ENCODE measurements at regions not wholly inside any gene's neighbourhood (a gene's known extent, or its start where the extent isn't known, plus 50 kb on each side); places are given as distances from the start of the nearest gene placed in this dataset.
"Not testable (repeated sequence)": the region's sequence is repeated elsewhere in the genome, so short reads cannot be mapped to it uniquely, and the experiment has no call there.

DNA sequence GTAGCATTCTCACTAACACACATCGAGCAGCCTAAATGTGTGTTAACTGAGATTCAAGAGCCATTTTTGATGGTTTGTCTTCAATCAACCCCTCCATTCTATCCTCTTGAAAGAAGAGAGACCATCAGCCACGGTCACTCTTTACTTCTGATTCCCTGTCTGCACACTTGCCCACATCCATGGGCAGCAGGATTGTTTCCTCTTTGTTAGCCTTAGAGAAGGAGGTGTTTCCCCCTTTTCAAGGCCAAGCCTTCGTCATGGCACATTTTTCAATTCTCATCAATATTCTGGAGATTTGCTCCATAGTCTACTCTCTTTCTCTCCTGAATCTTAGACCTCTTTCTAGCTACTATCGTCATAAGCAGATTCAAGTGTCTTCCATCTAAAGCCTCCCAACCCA, 522.4 kb upstream of the NAALADL2 start:
- no peak for DNase-seq (ENCODE audit: low read depth in 2 of 2)

DNA sequence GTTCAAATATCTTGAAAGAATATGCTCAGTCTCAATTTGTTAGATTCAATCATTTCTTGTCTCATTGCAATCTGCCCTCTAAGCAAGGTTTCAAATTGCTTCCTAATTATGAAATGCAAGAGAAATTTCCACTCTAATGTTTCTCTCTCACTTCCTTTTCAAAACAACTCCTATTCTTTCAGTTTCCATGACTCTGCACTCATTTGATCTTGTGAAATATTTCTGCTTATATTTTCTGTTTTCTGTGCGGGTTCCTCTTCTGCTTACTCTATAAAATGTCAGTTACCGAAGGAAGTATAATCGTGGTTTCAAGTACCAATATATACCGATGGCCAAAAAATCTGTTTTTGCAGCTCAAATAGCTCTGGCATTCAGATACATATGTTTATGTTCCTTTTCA, 521.9 kb upstream of the NAALADL2 start:
- no peak for DNase-seq (ENCODE audit: low read depth in 2 of 2)

DNA sequence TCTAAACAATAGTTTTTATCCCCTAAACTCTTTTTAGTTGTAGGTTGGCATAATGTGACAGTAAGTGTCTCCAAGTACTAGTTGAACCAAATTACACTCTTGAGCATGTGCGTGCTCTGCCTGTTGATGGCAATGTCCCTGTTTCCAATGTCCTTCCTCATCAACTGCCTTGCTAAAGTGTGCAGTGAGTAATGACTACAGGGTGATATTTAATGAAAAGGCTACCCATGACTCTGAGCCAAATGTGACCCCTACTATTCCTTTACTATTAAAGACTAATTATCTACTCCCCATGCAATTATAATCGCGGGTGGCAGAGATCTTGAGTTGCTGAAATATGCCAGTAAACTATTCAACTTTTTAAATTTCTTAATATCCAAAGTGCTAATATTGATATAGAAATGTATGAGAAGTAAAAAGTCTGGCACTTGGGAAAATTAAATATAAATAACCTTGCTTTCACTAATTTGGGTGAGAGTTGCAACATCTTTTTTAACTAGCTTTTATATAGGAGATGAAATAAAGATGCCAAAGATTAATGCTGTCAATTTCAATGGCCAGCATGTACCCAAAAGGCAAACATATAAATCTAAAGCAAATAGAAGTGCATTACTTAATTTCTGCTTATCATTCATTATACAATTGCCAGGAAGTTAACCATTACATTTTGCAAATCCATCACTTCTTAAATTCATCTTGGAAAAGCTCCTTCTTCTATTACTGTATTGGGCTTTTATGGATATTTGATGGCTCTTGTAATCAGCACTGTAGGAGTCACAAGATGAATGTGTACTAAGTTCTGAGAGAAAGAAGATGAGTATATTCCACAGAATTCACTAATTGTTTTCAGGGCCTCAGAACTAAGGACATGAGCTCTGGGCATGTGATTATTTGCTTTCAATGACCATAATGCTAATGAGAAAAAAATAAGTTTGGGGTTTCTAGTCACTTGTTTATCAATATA, 518.2 kb upstream of the NAALADL2 start:
- no peak for DNase-seq (ENCODE audit: low read depth in 2 of 2)

DNA sequence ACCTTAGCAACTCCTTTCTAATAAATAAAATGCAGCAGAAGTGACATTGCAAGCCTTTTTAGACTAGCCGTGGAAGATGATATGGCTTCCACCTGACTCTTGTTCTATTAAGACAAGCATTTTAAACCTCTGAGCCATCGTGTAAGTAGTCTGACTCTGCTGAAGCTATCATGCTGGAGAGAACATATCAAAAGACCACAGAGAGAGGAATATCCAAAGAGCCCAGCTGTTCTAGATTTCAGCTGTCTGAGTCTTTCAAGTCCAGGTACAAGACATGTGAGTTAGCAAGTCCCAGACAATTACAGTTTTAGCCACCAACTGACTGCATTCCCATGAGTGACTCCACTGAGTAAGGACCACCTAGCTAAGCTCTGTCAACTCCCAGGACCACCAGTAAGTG, 517.0 kb upstream of the NAALADL2 start:
- DNase-seq (ENCODE audit: low read depth in 2 of 2): no peak

DNA sequence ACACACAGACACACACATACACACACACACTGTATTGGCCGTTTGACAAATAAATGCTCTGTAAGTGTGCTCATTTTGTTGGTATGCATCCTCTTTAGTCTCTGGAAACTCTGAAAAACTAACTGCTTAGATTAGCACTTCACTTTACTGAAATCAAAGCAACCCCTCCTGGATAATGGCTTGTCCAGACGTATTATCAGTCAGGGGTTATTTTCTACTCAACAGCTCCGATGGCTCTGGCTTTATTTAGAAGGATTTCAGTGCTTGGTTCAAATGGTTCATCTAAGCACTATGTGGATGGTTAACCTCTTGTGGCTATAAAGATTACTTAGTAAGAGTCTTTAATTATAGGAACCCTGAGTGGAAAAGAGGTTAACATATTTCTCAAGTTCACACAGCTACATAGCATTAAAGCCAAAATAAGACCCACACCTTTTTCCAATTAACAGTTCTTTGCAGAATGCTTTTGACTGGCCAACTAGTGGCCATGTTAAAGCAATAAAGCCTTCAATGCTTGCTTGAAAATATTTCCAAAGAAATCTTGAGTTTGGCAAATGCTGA, 516.1 kb upstream of the NAALADL2 start:
- no peak for DNase-seq (ENCODE audit: low read depth in 2 of 2)

DNA sequence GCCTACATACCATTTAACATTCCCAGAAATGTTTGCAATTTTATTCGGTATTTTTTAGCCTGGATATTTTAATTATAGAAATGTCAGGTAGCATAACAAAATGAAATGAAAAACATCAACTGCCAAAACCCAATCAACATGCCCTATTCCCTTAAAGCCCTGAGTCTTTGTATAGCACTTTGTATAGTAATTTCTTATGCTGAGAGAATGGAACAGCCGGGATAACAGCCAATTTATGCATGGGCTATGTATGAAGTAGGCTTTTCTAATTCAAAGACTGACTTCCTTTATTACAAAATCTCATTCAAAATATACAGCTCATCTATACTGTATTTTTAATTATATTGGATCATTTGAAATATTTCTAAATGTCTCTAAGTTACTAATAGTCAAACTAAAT, 513.0 kb upstream of the NAALADL2 start:
- no peak for DNase-seq (ENCODE audit: low read depth in 2 of 2)

DNA sequence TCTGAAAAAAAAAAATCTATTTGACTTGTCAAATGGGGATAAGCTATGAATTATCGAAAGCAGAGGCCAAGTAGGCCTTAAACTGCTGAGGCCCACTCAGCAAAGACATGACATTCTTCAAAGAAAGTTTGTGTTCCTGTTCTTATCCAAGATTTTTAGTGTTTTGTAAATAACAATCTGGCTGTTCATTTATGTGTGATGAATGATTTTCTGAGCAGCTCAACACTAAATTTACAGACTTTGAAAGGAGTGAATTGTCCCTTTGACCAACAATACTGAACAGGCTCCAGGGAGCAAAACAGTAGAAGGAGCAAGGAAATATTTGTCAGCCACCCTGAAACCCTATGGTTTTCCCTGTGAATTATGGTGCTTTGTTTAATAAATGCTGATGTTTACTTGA, 512.6 kb upstream of the NAALADL2 start:
- no peak for DNase-seq (ENCODE audit: low read depth in 2 of 2)

DNA sequence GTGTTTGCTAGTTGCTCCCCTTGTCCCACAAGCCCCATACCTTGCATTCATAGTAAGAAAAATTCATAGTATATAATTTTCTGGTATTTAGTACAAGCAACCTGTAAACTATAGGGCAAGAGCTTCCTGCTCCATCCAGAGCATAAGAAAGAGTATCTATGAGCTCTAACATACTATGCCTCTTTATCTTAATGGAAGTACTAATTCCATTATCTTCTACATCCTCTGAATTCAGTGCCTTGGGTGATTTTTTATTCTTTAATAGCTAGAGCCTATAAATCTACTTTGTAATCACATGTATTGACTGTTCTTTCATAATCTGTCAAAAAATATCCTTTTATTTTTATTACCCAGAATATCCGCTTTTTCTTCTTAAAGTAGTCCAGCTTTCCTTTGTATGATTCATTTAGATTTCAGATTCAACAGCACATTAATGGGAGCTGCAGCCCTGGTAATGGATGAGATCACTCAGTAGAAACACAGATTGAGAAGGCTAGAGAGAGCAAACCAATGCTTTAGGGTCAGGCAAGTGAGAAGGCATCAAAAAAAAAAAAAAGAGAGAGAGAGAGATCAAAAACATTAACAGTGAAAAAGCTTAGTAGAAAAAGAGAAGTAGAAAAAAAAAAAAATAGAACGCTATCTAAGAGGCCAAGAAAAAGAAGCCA, 511.5 kb upstream of the NAALADL2 start:
- DNase-seq (ENCODE audit: low read depth in 2 of 2): no peak

DNA sequence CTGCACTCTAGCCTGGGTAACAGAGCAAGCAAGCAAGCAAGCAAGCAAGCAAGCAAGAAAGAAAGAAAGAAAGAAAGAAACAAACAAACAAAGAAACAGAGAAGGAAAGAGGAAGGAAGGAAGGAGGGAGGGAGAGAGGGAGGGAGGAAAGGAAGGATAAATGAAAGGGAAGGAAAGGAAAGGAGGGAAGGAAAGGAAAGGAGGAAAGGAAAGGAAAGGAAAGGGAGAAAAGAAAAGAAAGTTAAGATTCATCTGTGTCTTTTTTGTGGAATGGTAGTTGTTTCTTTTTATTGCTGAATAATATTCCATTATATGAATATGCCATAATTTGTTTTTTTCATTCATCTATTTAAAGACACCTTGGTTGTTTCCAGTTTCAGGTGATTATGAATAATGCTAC, 506.9 kb upstream of the NAALADL2 start:
- no peak for DNase-seq (ENCODE audit: low read depth in 2 of 2)

DNA sequence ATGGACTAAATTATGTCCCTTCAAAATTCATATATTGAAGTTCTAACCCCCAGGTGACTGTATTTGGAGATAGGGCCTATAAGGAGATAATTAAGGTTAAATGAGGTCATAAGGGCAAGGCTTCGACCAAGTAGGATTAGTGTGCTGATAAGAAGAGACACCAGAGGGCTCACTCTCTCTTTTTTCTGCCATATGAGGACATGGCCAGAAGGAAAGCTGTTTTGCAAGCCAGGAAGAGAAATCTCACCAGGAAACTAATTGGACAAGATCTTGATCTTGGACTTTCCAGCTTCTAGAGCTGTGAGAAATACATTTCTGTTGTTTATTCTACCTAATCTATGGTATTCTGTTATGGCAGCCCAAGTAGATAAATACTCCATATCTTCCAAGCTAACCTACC, 503.6 kb upstream of the NAALADL2 start:
- no peak for DNase-seq (ENCODE audit: low read depth in 2 of 2)

DNA sequence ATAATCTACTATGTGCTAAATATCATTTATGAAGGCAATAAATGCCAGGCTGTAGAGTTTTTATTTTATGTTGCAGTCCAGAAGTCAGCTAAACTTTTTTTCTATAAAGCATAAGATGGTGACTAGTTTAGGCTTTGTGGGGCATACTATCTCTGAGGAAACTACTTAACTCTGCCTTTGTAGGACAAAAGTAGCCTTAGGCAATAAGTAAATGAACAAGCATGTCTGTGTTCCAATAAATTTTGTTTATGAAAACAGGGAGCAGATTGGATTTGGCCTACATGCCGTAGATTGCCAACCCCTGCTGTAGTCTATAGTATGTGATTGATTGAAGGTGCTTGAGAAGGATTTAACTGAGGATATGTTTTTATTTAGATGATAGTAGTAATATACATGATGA, 502.5 kb upstream of the NAALADL2 start:
- no peak for DNase-seq (ENCODE audit: low read depth in 2 of 2)

DNA sequence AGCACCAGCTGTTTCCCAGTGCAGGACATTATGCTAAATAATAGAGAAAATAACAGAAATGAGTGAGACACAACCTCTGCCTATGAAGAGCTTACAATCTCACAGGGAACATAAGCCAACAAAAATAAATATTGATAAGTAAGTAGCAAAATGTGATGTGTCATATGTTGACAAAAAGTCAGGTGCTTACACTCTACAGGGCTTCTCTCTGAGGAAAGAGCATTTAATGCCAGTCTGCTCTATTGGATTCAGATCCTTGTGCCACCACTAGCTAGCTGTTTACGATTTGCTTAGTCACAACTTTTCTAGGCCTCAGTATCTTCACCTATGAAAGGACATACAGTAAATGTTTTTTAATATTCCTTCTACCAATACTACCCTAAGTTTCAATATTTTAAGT, 500.9 kb upstream of the NAALADL2 start:
- DNase-seq (ENCODE audit: low read depth in 2 of 2): no peak

DNA sequence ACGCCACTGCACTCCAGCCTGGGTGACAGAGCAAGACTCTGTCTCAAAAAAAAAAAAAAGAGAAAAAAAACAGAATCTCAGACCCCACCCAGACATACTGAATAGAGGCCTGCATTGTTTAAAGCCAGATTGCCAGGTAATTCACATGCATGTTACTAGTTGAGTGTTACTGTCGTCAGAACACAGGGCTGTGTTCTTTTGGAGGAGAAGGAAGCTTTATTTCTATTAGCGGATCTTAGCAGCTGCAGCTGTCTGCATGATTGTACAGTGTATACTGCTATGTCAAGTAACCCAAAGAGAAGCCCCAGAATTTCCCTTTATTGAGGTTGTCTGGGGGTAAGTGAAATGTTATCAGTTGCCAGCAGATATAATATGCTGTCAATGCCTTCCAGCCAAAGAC, 496.6 kb upstream of the NAALADL2 start:
- no peak for DNase-seq (ENCODE audit: low read depth in 2 of 2)

DNA sequence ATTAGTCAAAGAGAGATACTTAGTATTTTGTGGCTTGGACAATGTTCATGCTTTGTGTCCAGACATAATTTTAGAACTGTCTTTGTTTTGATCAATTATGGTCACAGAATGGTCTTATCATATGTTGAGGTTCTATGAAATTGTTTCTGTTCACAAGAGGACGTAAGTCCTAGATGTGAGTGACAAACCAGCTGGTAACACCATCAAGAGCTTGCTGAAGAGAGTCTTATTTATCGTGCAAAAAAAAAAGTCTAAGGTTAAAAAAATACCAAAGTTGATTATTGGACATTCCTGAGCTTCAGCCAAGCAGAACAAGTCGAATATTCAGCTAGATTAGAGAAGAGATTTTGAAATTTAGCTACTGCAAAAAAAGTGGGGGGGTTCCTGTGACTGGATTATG, 495.9 kb upstream of the NAALADL2 start:
- DNase-seq (ENCODE audit: low read depth in 2 of 2): no peak

DNA sequence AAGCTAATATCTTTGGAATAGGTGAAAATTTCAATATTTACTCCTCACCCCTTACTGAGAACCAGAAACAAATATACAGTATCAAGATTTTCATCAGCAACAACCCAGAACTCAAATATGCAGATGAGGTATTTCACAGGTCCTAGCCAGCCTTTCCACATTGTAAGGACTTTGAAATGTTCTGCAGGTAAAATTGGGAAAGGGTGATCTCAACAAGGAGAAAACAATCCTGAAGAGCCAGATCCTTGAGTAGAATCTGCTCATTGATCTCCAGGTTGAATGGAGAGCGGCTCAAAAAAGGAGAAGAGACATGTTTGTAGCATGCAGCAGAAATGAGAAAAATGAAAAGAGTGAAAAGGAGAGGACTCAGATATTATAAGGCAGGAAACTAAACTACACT, 493.3 kb upstream of the NAALADL2 start:
- no peak for DNase-seq (ENCODE audit: low read depth in 2 of 2)

DNA sequence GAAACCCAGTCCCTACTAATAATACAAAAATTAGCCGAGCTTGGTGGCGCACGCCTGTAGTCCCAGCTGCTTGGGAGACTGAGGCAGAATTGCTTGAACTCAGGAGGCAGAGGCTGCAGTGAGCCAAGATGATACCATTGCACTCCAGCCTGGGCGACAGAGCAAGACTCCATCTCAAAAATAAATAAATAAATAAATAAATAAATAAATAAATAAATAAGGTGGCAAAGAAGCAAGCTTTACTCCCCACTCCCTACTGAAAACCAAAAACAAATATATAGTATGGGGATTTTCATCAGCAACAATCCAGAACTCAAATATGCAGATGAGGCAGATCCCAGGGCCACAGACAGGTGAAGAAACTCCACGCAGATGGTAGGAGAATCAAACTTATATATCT, 492.2 kb upstream of the NAALADL2 start:
- DNase-seq (ENCODE audit: low read depth in 2 of 2): not testable (repeated sequence)

DNA sequence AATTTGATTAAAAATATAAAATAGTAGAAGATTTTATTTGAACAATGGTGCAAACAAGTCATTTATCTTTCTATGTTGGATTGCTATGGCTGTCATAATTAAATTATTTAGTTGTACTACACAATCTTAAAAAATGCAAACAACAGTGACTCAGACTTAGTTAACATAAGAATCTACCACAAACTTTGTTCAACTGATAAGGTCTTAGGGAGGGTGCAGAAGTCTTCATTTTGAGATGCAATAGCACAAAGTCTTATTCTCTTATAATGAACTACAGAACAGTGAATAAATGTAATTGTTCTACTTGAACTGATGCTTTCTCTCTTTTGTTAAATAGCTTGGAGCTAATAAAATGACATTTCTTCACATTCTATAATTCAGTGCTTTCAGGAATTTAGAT, 482.8 kb upstream of the NAALADL2 start:
- DNase-seq (ENCODE audit: low read depth in 2 of 2): no peak

DNA sequence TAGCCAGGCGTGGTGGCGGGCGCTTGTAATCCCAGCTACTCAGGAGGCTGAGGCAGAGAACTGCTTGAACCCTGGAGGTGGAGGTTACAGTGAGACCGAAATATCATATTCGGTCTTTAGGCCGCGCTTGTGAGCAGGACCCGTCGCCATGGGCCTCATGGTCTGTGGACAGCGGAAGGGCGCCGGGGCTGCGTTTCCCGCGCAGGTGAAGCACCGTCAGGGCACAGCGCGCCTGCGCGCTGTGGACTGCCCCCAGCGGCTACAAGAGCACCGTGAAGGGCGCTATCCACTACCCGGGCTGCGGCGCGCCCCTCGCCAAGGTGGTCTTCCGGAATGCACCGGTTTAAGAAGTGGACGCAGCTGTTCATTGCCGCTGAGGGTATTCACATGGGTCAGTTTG, 482.0 kb upstream of the NAALADL2 start:
- no peak for DNase-seq (ENCODE audit: low read depth in 2 of 2)

DNA sequence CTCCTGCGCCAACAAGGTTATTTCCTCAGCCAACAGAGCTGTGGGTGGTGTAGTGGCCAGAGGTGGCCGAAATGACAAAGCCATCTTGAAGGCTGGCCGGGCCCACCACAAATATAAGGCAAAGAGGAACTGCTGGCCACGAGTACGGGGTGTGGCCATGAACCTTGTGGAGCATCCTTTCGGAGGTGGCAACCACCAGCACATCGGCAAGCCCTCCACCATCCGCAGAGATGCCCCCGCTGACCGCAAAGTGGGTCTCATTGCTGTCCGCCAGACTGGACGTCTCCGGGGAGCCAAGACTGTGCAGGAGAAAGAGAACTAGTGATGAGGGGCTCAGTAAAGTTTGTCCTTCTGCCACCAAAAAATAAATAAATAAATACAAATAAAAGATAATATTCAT, 481.4 kb upstream of the NAALADL2 start:
- DNase-seq (ENCODE audit: low read depth in 2 of 2): no peak

DNA sequence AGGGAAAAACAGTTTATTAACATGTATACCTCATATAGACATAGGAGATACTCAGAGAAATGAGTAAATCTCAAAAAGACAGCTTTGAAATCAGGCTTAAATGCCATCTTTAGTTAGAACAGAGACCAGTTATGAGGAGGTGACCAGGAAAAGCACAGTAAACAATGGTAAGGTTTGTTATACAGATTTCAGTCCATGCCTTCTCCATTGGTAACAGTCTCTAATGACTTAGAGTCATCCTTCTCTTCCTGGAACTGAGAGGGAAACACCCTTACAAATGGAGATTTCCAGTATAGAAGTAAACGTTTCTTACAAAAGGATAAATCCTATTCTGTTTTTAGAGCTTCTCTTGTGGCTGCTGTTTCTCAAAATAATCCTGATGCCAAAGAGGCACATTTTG, 476.3 kb upstream of the NAALADL2 start:
- DNase-seq (ENCODE audit: low read depth in 2 of 2): no peak

DNA sequence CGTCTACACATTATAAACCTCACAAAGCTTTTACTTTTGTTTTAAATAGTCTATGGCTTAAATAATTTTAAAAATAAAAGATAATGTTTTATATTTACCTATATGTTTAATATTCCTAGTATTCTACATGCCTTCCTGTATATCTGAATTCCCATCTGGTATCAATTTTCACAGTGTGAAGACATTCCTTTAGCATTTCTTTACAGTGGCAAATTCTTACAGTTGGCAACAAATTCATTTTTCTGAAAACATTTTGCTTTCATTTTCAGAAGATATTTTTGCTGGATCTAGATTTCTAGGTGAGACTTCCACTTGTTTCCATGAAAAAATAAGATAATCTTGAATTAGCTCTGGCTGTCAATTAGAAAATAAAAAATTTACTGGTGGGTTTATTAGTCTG, 471.4 kb upstream of the NAALADL2 start:
- no peak for DNase-seq (ENCODE audit: low read depth in 2 of 2)

DNA sequence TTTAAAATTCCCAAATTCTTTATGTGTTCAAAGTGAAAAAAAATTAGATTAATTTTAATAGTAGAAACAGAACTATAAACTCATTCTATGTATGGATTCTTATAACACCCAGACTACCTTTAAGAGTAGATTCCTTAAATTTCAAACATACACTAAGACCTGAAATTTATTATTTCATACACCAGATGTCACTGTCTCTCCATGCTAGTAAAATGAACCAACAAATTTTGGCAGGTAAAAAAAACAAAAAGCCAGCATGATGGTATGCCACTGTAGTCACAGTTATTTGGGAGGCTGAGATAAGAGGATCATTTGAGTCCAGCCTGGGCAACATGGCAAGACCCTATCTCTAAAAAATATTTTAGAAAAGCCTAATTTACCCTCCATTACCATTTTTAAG, 461.3 kb upstream of the NAALADL2 start:
- DNase-seq (ENCODE audit: low read depth in 2 of 2): no peak

DNA sequence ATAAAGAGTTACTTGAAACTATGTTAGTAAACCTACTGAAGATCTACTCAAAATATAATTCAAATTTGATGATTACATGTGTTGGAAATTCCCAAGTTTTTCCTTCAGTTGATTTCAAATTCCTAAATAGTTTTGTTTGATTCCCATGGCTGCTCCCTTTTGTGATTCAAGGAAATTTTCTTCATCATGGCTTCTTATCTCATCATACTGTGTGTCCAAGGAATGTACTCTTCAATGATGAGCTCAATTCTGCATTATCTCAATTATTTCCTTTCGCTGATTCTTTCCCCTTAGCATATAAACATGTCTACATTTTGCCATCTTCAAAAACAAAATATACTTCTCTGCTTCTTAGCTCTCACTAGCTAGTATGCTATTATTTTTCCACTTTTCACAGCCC, 460.4 kb upstream of the NAALADL2 start:
- no peak for DNase-seq (ENCODE audit: low read depth in 2 of 2)
